Gastrocnemius medialis (tissue), 4 donors: ENCODE measurements at regions not wholly inside any gene's neighbourhood (a gene's known extent, or its start where the extent isn't known, plus 50 kb on each side); places are given as distances from the start of the nearest gene placed in this dataset.

ENCODE experiments used
- POLR2A ChIP-seq, 2 donors: fragments of 450-650 bp; IDR thresholded peaks; one replicate each; pipeline ENCODE4 v1.6.1; 2017; ENCODE audit warnings: antibody characterized with exemption in 2 of 2, mild to moderate bottlenecking in 2 of 2, moderate library complexity in 2 of 2
- TF ChIP-seq, protein P1 (sequence below), 5 experiments: fragments of 450-650 bp in 3 of 5; fragments of 200-600 bp in 2 of 5; sonication (generic) in 2 of 5; IDR thresholded peaks in 4 of 5; conservative IDR thresholded peaks in 1 of 5; 1 replicate in 4 of 5; 2 replicates in 1 of 5; pipeline ENCODE4 v1.5.1; 2016 to 2019; ENCODE audit warnings: antibody characterized with exemption in 5 of 5, mild to moderate bottlenecking in 3 of 5, moderate library complexity in 3 of 5

- TF ChIP-seq, protein P1, sequence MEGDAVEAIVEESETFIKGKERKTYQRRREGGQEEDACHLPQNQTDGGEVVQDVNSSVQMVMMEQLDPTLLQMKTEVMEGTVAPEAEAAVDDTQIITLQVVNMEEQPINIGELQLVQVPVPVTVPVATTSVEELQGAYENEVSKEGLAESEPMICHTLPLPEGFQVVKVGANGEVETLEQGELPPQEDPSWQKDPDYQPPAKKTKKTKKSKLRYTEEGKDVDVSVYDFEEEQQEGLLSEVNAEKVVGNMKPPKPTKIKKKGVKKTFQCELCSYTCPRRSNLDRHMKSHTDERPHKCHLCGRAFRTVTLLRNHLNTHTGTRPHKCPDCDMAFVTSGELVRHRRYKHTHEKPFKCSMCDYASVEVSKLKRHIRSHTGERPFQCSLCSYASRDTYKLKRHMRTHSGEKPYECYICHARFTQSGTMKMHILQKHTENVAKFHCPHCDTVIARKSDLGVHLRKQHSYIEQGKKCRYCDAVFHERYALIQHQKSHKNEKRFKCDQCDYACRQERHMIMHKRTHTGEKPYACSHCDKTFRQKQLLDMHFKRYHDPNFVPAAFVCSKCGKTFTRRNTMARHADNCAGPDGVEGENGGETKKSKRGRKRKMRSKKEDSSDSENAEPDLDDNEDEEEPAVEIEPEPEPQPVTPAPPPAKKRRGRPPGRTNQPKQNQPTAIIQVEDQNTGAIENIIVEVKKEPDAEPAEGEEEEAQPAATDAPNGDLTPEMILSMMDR (IDR thresholded peaks at IDR 0.05 in 4 of 5, conservative IDR thresholded peaks at IDR 0.05 in 1 of 5), result no peak
- no peak for TF ChIP-seq POLR2A (IDR thresholded peaks at IDR 0.05)
Observed at GRCh38 chr14:27075503-27075902, 477.7 kb upstream of the NOVA1 start.
